Suprapubic skin (tissue), 4 donors: ENCODE measurements at regions not wholly inside any gene's neighbourhood (a gene's known extent, or its start where the extent isn't known, plus 50 kb on each side); places are given as distances from the start of the nearest gene placed in this dataset.

Source experiments
- DNase-seq, 2 donors: peaks; one replicate each; pipeline ENCODE4 v3.0.0-alpha.2; 2019; ENCODE audit warnings: low spot score in 2 of 2
- H3K27ac ChIP-seq: fragments of 200-600 bp; sonication (generic); one replicate; pipeline ENCODE4 v1.5.1; 2019
- H3K27me3 ChIP-seq: fragments of 200-600 bp; sonication (generic); one replicate; pipeline ENCODE4 v1.5.1; 2019
- H3K36me3 ChIP-seq: fragments of 200-600 bp; sonication (generic); one replicate; pipeline ENCODE4 v1.5.1; 2019
- H3K4me1 ChIP-seq: fragments of 200-600 bp; sonication (generic); one replicate; pipeline ENCODE4 v1.5.1; 2019
- H3K4me3 ChIP-seq: fragments of 200-600 bp; sonication (generic); one replicate; pipeline ENCODE4 v1.5.1; 2019; ENCODE audit warnings: mild to moderate bottlenecking
- H3K9me3 ChIP-seq: fragments of 200-600 bp; sonication (generic); one replicate; pipeline ENCODE4 v1.5.1; 2019
- EP300 ChIP-seq: sonication (generic); formaldehyde crosslinking; IDR thresholded peaks from one replicate; pipeline ENCODE4 v1.6.1; 2017; ENCODE audit warnings: antibody characterized with exemption
- POLR2A ChIP-seq, 2 donors: fragments of 450-650 bp; IDR thresholded peaks; one replicate each; pipeline ENCODE4 v1.6.1; 2017; ENCODE audit warnings: antibody characterized with exemption in 2 of 2, mild to moderate bottlenecking in 2 of 2, moderate library complexity in 2 of 2
- POLR2AphosphoS5 ChIP-seq, 3 donors: sonication (generic); formaldehyde crosslinking; IDR thresholded peaks; one replicate each; pipeline ENCODE4 v1.6.1; 2017; ENCODE audit warnings: antibody characterized with exemption in 3 of 3
- WGBS: methylation state at CpG from one replicate; pipeline ENCODE4 v1.1.5; 2018; 5-methylcytosine and 5-hydroxymethylcytosine counted together
- TF ChIP-seq, protein P1 (sequence below), 2 donors: fragments of 200-600 bp in 1 of 2; fragments of 450-650 bp in 1 of 2; sonication (generic) in 1 of 2; IDR thresholded peaks; one replicate each; pipeline ENCODE4 v1.5.1; 2016 to 2019; ENCODE audit warnings: antibody characterized with exemption in 2 of 2, mild to moderate bottlenecking in 1 of 2, moderate library complexity in 1 of 2

DNA sequence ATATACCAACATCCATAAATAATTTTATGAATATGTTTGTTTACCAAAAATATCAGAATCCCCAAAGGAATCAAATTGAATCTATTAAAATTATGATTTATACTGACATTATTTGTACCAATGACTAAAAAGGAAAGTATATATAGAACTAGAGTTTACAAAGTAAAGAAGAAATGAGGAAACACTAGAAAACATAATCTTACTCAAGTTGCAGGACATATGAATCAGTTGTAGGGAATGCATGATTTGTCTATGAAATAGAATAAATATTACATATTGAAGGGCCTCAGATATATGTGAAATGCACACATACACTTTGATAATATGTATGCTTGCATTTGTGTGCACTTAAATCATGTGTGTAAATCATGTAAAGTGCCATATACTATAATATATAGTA lies 1466.4 kb downstream of the EFNB2 start:
- no peak overlapping the region for H3K27ac ChIP-seq

GRCh38 chr13:105063676-105064075 lies 1471.8 kb downstream of the EFNB2 start:
- H3K27ac ChIP-seq, result no peak overlapping the region
- no peak for DNase-seq
- H3K4me3 ChIP-seq, result no peak overlapping the region
- WGBS, result 91% methylated on average over 5 of the region's 5 CpGs
- no peaks in the 10 kb centered on the region for H3K9me3 ChIP-seq
- no peaks in the 10 kb centered on the region for H3K4me1 ChIP-seq
- H3K36me3 ChIP-seq, result no peaks in the 10 kb centered on the region
- no peaks in the 10 kb centered on the region for H3K27me3 ChIP-seq
- TF ChIP-seq POLR2A (IDR thresholded peaks at IDR 0.05) (no peak), POLR2AphosphoS5 (IDR thresholded peaks at IDR 0.05) (no peak)

More for the DNA sequence above, 1466.4 kb downstream of the EFNB2 start:
- TF ChIP-seq, protein P1, sequence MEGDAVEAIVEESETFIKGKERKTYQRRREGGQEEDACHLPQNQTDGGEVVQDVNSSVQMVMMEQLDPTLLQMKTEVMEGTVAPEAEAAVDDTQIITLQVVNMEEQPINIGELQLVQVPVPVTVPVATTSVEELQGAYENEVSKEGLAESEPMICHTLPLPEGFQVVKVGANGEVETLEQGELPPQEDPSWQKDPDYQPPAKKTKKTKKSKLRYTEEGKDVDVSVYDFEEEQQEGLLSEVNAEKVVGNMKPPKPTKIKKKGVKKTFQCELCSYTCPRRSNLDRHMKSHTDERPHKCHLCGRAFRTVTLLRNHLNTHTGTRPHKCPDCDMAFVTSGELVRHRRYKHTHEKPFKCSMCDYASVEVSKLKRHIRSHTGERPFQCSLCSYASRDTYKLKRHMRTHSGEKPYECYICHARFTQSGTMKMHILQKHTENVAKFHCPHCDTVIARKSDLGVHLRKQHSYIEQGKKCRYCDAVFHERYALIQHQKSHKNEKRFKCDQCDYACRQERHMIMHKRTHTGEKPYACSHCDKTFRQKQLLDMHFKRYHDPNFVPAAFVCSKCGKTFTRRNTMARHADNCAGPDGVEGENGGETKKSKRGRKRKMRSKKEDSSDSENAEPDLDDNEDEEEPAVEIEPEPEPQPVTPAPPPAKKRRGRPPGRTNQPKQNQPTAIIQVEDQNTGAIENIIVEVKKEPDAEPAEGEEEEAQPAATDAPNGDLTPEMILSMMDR (IDR thresholded peaks at IDR 0.05), result no peak
- no peak for TF ChIP-seq EP300
- no peak for TF ChIP-seq POLR2A (IDR thresholded peaks at IDR 0.05)
- no peaks in the 10 kb centered on the region for H3K27me3 ChIP-seq
- H3K4me3 ChIP-seq, result no peak overlapping the region
- DNase-seq, result no peak
- H3K9me3 ChIP-seq, result no peaks in the 10 kb centered on the region
- no peaks in the 10 kb centered on the region for H3K36me3 ChIP-seq
- no peaks in the 10 kb centered on the region for H3K4me1 ChIP-seq

DNA sequence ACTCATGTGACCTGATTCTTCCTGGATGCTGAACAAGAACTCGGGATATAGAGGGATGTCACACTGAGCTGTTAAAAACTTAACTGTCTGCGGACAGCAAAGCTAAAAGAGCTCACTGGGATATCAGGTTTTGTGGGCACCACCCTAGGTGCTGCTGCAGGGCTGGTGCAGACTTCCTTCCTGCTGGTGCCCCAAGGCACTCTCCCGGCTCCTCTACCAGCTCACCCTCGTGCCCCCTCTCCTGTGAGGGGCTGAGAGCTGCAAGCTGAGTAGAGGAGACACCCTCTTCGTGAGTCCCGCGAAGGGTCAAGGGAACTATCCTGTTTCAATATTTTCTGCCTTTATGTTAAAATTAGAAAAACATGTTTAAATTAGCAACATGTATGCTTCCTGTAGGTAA lies 1475.7 kb downstream of the EFNB2 start:
- 87% methylated on average over 7 of the region's 7 CpGs for WGBS
- no peaks in the 10 kb centered on the region for H3K36me3 ChIP-seq

DNA sequence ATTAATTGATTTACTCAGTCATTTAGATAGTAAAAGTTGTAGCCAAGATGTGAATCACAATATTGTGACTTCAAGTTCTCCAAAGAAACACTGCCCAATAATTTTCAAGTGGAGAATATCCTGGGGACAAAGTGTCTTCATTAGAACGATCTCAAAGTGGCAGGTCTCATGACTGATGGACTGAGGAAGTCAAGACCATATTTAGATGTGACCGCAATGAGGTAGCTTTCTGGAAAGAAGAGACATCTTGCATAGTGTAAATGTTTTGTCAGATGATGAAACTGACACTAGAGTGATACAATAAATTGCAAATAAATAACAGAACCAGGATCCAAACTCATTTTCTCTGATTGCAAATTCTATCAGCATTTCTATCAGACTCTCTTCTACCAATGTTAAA lies 1476.9 kb downstream of the EFNB2 start:
- Histone ChIP-seq H3K27ac (no peak overlapping the region), H3K4me1 (no peaks in the 10 kb centered on the region), H3K9me3 (no peaks in the 10 kb centered on the region), H3K27me3 (no peaks in the 10 kb centered on the region), H3K36me3 (no peaks in the 10 kb centered on the region), H3K4me3 (no peak overlapping the region)
- no peak for TF ChIP-seq EP300
- TF ChIP-seq POLR2A (IDR thresholded peaks at IDR 0.05), result no peak
- no peak for DNase-seq
- WGBS, result 66% methylated on average over 2 of the region's 2 CpGs

More for the DNA sequence above, 1475.7 kb downstream of the EFNB2 start:
- Histone ChIP-seq H3K27ac (no peak overlapping the region), H3K27me3 (no peaks in the 10 kb centered on the region), H3K9me3 (no peaks in the 10 kb centered on the region), H3K4me1 (no peaks in the 10 kb centered on the region), H3K4me3 (no peak overlapping the region)
- TF ChIP-seq, protein P1 (IDR thresholded peaks at IDR 0.05), result no peak
- TF ChIP-seq POLR2A (IDR thresholded peaks at IDR 0.05), result no peak
- DNase-seq, result no peak

- Histone ChIP-seq H3K27ac (no peak overlapping the region), H3K36me3 (no peaks in the 10 kb centered on the region), H3K4me1 (no peaks in the 10 kb centered on the region), H3K9me3 (no peaks in the 10 kb centered on the region), H3K27me3 (no peaks in the 10 kb centered on the region), H3K4me3 (no peak overlapping the region)
- 88% methylated on average over 4 of the region's 4 CpGs for WGBS
- TF ChIP-seq EP300 (no peak), POLR2AphosphoS5 (IDR thresholded peaks at IDR 0.05) (no peak), POLR2A (IDR thresholded peaks at IDR 0.05) (no peak)
- TF ChIP-seq, protein P1 (IDR thresholded peaks at IDR 0.05), result no peak
- no peak for DNase-seq
Measured at GRCh38 chr13:105052711-105053110, 1482.8 kb downstream of the EFNB2 start.

- TF ChIP-seq EP300 (no peak), POLR2A (IDR thresholded peaks at IDR 0.05) (no peak), POLR2AphosphoS5 (IDR thresholded peaks at IDR 0.05) (no peak)
- TF ChIP-seq, protein P1 (IDR thresholded peaks at IDR 0.05), result no peak
- Histone ChIP-seq H3K4me3 (no peak overlapping the region), H3K27ac (no peak overlapping the region), H3K27me3 (no peaks in the 10 kb centered on the region), H3K4me1 (no peaks in the 10 kb centered on the region), H3K36me3 (no peaks in the 10 kb centered on the region), H3K9me3 (no peaks in the 10 kb centered on the region)
- DNase-seq, result no peak
- WGBS, result 58% methylated on average over 4 of the region's 4 CpGs
Measured at GRCh38 chr13:105050686-105051085, 1484.8 kb downstream of the EFNB2 start.
